Activated CD4-positive, alpha-beta T cell treated with anti-CD3 and anti-CD28 coated beads, Interleukin-2, amount 50 U/mL, for 16 hours (primary cell): ENCODE measurements at regions not wholly inside any gene's neighbourhood (a gene's known extent, or its start where the extent isn't known, plus 50 kb on each side); places are given as distances from the start of the nearest gene placed in this dataset.
"Not testable (repeated sequence)": the region's sequence is repeated elsewhere in the genome, so short reads cannot be mapped to it uniquely, and the experiment has no call there.

Experiments
- DNase-seq: peaks from one replicate; pipeline ENCODE4 v3.0.0-alpha.2; 2020

DNA sequence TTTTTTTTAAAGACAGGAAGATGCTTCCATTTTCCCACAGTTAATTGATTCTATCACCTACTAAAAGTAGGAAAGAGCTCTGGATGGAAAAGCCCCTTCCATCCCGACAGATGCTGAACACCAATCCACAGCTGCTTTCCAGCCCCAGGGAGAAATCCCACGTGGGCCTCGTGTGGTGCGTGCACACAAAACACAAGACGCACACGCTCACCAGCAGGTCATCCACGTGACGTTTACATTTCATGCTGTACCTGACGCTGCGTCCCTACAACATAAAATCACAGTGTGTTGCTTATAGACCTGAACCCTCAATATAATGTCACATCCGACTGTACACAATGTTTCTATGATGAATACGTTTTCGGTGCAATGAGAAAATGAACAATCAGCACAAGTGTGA, 50.2 kb upstream of the DACT2 start:
- DNase-seq, result no peak

DNA sequence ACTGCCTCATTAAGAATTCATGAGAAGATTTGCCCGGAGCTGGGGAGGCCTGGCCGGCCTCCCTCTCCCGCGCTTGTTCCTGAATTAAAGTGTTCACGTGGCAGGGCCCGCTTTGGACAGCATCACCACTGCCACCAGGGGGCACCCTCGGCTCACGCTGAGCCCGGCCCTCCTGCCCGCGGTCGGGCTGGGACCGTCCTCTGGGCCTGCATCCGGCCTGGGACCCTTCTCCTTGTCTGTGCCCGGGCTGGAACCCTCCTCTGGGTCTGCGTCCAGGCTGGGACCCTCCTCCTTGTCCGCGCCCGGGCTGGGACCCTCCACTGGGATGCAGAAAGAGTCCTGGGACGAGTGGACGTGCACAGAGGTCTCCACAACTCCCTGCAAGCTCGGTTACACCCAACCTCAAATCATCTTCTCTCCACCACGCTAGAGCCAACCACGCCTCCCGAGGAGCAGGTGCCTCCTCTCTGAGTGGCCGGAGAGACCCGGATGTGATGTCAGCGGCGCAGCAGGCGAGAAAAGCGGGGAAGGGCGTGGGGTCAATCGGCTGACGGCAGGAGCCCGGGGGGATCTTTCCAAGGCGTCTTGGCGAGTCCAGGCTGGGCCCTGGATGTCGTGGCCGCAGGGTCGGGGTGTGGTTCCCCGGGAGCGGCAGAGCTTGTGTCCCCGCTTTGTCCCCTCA, 50.9 kb upstream of the DACT2 start:
- peak; percentile 54 for DNase-seq

DNA sequence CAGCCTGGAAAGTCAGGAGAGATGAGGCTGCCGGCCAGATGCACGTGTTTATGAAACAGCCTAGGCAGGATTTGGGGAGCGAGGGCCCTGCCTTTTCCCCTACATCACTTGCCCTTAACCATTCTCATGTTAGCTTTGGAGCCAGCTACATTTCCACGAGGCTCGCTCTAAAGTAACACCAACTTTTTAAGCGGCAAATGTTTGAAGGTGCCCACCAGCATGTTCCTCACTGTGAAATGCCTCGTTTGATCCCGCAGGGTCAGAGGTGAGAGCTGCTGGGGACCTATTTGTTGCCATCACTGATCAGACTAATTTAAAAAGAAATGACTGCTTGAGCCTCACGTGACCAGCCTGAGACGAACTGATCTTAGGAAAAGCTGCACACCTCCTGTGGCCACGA, 51.6 kb upstream of the DACT2 start:
- no peak for DNase-seq

DNA sequence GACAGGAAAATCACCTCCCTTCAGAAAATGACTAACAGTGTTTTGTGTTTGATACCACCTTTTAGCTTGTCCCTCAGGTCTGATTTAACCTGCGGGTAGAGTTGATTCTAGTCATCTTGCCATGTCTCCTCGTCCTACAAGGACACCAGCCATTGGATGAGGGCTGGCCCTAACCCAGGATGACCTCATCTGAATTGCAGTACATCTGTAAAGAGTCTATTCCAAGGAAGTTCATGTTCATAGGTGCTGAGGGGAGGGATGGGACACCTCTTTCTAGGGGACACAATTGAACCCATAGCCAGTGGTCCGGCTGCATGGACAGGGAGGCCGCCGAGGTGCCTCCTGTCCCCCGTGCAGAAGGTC, 52.0 kb upstream of the DACT2 start:
- DNase-seq, result no peak

DNA sequence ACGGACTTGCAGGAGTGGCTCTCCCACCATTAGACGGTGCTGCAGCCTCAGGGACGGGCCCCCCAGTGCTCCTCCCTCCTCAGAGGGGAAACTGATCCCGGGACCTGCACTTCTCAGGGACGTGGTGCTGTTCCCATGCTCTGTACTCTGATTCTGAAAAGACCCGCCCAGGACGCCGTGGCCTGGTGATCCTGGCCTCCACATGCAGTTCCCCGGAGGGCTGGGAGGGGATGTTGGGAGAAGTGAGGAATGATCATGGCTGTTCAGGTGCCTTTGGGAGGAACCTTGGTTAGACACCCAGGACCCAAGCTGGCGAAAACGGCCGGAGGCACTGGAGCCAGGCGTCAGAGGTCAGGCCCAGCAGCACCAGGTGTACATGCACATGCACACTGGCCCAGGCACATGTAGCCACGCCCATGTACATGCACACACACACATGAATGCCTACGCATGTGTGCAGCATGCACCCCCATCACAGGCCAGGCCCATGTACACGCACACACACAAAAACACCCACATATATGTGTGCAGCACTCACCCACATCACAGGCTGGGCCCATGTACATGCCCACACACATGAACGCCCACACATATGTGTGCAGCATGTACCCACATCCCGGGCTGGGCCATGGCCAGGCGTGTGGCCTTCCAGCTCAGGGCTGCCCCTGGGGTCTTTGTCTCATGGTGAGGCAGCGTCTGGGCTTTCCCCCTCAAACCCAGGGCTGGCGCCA, 52.6 kb upstream of the DACT2 start:
- DNase-seq, result no peak

DNA sequence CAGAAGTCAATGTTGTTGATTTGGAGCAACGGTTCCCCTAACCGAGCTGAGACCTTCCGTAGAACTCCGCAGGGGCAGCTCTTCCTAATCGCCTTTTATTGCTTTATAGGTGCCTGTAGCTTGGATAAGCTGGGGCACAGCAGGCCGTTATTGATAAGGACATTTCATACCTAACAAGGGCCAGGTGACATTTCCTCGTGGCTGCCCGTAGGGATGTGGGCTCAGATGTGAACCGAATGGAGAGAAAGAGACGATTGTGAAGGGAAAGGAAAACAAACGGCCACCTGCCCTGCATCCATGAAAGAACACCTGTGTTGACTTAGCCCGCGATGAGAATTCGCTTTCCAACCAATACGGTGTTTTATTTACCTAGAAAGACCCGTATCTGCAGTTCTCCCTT, 53.3 kb upstream of the DACT2 start:
- DNase-seq, result no peak

DNA sequence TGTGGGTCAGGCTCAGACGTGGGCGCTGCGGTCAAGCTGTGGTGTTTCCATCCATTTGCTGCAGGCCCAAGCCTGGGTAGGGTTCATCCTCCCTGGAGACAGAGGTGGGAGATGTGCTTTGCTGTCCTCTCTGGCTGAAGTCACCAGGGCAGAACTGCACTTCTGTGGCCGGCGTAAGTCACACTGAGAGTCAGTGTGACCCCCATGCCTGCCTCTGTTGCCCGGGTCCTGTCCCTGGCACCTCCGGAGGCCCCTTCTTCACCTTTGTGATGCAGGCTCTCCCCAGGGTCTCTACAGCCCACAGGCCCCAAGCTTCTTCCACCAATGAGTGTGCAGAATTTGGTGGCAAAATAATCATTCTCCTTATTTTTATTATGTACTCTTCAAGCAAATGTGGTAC, 53.8 kb upstream of the DACT2 start:
- DNase-seq, result no peak

DNA sequence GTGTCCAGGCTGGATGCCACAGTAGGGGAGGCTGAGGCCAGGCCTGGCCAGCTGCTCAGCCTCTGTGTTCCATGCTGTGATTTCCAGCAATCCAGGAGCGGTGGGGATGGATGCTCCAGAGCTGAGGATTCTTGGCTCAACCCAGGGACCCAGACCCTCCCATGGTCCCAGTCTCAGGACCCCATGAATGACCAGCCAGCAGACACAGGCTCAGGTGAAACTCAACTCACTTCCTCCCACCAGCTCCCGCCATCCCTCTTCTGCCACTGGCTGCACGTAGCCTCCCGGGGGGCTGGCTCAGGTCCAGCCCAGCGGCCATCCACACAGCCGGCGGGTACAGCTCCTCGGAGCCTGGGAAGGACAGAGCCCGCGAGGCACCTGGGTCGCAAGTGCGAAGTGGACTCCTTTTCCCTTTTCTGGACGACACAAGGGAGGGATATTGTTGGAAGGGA, 54.5 kb upstream of the DACT2 start:
- no peak for DNase-seq

DNA sequence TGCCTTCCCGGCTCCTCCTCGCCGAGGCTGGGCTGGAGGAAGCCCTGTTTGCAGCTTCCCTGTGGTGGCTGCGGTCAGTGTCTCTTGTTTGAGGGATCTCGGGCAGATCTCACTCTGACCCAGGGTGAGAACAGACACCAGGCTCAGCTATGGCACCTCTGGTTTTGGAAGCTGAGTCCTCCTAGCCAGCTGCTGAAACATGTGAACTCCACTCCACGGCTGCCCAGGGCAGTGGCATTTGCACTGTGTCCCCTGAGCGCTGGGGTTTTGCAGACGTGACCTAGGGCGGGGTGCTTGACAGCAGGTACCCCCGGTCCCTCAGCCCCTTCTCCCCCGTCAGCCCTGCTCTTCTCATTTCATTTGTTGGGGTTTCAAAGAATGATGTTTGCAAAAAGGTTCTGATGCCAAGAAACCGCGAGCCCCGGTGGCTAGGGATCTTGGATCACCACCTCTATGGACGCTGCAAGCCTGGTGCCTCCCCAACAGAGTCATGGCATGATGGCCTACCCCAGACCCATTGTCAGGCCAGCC, 55.0 kb upstream of the DACT2 start:
- DNase-seq, result no peak

DNA sequence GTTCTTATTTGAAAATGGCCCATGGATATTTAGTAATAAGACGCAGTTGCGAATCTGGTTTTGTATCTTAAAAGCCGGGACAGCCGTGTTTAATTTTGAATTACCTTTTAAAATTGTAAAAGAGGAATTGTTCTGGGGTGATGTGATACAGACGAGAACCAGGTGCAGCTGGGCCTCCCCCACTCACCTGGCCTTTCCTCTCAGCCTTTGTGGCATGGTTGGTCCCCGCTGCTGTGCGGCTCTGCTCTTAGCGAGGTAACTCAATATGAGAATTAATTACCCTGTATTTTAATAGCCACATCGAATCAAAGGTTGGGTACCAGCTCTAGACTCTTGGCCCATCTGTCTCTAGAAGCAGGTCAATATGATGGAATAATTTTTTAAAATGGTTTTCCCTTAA, 56.5 kb upstream of the DACT2 start:
- DNase-seq, result no peak

DNA sequence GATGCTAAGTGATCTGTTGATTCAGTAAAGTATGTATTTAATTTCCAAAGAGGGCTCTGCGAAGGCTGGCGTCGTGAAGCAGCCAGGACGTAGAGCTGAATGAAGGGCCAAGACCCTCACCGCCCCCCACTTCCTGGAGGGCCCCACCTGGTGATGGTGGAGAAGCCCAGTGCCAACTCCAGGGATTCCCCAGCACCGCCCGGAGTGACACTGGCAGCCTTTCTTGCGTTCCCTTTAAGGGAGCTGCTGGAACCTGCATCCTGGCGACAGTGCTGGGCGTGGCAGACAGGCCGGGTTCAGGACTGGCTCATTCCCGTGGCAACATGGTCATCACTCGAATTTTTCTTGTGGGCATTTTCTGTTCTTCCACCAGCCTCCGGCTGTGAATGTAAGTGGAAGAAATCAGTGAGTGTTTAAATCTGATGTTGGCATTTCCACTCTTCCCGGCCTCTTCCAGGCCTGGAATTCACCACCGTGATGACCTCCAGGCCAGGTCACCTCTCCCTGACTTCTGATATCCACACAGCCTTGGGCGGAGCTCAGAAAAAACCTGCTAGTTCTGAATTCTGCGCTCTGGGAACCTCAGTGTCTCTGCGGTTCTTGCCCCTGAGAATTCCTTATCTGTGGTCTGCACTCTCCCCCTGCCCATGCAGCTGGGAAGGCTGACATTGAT, 57.4 kb upstream of the DACT2 start:
- DNase-seq, result no peak

DNA sequence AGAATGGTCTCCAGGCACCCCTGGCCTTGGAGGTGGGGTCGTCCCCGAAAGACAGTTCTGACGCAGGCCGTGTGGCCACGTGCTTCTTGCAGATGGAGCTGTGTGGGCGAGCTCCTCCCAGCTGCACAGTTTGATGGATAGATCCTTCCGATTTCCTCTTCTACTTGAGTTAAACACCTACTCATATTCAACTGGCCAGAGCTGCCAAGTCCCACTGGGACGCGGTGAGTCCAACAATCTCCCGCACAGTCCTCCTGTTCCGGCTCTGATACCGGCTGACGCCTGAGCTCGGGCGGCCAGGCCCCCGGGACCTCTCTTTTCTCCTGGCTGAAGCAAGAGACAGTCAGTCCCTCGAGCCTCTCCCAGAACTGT, 57.9 kb upstream of the DACT2 start:
- DNase-seq, result no peak

DNA sequence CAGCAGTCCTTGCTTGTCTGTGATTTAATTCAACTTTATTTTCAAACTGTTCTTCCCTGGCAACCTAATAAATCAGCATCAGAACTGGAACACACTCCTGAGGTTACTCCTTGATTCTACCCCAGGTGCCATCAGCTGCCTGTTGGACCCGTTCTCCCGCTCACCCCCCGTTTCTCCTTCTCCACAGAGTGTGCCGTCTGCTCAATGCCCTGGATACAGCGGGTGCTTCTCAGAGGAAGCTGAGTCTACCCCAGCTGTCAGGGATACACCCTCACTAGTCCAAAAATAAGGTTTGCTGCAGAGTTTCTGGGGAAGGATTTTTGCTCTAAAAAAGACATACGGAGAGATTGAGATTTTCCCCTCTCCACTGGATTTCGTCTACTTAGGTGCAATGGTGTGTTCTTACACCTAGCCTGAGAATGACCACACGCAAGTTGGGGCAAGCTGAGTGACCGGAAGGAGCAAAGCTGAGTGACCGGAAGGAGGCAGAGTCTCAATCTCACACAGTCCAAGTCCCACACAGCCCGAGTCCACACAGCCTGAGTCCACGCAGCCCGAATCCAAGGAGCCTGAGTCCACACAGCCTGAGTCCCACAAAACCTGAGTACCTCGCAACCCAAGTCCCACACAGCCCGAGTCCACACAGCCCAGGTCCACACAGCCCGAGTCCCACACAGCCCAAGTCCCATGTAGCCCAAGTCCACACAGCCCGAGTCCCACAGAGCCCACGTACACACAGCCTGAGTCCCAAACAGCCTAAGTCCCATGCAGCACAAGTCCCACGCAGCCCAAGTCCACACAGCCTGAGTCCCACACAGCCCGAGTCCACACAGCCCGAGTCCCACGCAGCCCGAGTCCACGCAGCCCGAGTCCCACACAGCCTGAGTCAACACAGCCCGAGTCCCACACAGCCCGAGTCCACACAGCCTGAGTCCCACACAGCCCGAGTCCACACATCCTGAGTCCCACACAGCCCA, 58.6 kb upstream of the DACT2 start:
- DNase-seq, result no peak

DNA sequence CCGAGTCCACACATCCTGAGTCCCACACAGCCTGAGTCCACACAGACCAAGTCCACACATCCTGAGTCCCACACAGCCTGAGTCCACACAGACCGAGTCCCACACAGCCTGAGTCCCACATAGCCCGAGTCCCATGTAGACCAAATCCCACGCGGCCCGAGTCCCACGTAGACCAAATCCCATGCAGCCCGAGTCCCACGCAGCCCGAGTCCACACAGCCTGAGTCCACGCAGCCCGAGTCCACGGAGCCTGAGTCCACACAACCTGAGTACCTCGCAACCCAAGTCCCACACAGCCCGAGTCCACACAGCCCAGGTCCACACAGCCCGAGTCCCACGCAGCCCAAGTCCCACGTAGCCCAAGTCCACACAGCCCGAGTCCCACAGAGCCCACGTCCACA, 60.0 kb upstream of the DACT2 start:
- not testable (repeated sequence) for DNase-seq

DNA sequence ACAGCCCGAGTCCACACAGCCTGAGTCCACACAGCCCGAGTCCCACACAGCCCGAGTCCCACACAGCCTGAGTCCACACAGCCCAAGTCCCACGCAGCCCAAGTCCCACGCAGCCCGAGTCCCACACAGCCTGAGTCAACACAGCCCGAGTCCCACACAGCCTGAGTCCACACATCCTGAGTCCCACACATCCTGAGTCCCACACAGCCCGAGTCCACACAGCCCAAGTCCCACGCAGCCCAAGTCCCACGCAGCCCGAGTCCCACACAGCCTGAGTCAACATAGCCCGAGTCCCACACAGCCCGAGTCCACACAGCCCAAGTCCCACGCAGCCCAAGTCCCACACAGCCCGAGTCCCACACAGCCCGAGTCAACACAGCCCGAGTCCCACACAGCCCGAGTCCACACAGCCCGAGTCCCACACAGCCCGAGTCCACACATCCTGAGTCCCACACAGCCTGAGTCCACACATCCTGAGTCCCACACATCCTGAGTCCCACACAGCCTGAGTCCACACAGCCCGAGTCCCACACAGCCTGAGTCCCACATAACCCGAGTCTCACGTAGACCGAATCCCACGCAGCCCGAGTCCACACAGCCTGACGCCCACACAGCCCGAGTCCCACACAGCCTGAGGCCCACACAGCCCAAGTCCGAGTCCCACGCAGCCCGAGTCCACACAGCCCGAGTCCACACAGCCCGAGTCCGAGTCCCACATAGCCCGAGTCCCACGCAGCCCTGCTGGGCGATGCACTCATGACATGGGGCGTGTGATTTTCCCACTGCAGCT, 60.6 kb upstream of the SMOC2 start:
- not testable (repeated sequence) for DNase-seq

DNA sequence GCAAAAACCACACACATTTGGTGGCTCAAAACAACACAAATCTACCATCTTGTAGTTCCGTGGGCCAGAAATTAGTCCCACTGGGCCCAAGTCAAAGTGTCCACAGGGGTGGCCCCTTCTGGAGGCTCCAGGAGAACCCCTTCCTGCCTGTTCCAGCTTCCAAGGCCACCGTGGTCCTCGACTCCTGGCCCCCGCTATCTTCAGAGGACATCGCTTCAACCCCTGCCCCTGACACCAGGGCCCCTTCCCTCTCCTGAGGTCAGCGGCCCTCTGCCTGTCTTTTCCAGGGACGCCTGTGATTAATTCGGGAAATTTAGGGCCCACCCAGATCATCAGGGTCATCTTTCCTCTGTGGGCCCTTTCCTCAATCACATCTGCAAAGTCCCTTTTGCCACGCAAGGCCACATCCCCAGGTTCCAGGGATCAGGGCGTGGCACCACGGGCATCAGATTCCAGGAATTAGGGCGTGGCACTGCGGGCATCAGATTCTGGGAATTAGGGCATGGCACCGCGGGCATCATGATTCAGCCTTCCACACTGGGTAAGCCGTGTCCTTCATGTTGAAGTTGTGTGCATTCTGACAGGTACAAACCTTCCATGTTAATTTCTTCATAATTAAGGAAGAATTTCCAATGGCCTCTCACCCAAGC, 59.9 kb upstream of the SMOC2 start:
- no peak for DNase-seq

DNA sequence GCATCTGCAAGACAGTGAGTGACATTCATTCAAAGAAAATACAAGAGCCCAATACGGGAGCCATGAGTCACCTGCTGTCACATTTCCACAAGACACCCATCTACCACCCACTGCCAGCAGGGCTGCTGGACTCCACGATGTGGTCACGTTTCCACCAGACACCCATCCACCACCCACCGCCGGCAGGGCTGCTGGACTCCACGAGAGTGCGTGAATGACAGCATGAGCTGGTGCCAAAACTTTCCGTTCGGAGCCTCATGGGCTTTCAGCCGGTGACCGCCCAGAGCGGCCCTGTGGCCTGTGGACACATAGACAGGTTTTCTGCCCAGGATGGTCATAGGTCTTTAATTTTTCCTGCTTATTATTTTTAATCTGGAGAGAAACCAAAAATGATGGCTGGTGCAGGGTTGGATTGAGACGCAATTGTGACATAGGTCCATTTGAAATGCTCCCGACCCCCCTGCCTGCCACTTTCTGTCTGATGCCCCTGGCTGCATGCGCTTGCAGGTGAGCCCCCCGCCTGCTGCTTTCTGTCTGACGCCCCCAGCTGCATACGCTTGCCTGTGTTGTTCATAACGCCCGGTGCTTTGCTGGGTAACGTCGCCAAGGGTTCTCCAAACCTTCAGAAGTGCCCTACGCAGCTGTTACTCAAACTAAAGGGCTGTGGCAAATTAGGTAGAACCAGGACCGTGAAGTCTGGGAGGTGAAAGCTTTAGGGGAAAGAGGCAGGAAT, 59.1 kb upstream of the SMOC2 start:
- no peak for DNase-seq

DNA sequence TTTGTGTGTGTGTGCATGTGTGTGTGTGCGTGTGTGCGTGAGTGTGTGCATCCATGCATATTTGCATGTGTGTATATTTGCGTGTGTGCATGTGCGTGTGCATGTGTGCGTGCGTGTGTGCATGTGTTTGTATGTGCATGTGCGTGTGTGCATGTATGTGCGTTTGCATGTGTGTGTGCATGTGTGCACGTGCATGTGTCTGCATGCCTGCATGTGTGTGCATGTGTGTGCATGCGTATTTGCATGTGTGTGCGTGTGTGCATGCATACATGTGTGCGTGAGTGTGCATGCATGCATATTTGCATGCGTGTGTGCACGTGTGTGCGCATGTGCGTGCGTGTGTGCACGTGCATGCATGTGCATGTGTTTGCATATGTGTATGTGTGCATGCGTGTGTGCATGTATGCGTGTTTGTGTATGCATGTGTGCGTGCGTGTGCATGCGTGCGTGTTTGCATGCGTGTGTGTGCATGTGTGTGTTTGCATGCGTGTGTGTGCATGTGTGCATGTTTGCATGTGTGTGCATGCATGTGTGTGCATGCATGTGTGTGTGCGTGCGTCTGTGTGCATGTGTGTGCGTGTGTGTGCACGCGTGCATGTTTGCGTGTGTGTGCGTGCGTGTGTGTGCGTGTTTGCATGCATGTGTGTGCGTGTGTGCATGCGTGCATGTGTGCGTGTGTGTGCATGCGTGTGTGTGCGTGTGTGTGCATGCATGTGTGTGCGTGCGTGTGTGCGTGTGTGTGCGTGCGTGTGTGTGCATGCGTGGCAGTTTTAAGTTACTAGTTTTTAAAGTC, 57.7 kb upstream of the SMOC2 start:
- DNase-seq, result no peak
